A673 (cell line): ENCODE measurements at regions not wholly inside any gene's neighbourhood (a gene's known extent, or its start where the extent isn't known, plus 50 kb on each side); places are given as distances from the start of the nearest gene placed in this dataset.
A peak's percentile ranks its signal among the peaks of the same experiment; 100 is the strongest.

Experiments used
- BruUV-seq: library from RNA; stranded (reverse); fragments of 400-500 nt; replicated peaks from 2 replicates; lab custom pipeline; 2021; lab: Mats Ljungman, UMichigan
- CTCF ChIA-PET: fragments of 300-600 bp; sonication (Branson Sonifier 250); formaldehyde crosslinking; loops from one replicate; lab custom pipeline; 2022; ENCODE audit warnings: antibody characterized with exemption; lab: Charles Lee
- POLR2A ChIA-PET: fragments of 300-600 bp; sonication (Branson Sonifier 250); formaldehyde crosslinking; loops from one replicate; lab custom pipeline; 2022; ENCODE audit warnings: antibody characterized with exemption; ENCODE audit not compliant: low non-redundant PET; lab: Charles Lee
- DNase-seq: peaks from one replicate; pipeline ENCODE4 v3.0.0-alpha.2; 2015; ENCODE audit warnings: low spot score
- H3K27ac ChIP-seq: fragments of 200-600 bp; sonication (generic); 2 replicates; pipeline ENCODE4 v1.5.1; 2016; ENCODE audit warnings: mixed run types, low read depth, mild to moderate bottlenecking, mixed read lengths, antibody characterized with exemption, low read length; ENCODE audit not compliant: poor library complexity, severe bottlenecking
- H3K27me3 ChIP-seq: fragments of 200-600 bp; sonication (generic); replicated peaks from 2 replicates; pipeline ENCODE4 v1.6.1; 2017; ENCODE audit warnings: mixed run types, low read depth, mild to moderate bottlenecking, mixed read lengths, antibody characterized with exemption, low read length; ENCODE audit not compliant: insufficient read depth, poor library complexity
- H3K36me3 ChIP-seq: fragments of 200-600 bp; sonication (generic); 2 replicates; pipeline ENCODE4 v1.6.1; 2016; ENCODE audit warnings: mixed run types, mild to moderate bottlenecking, mixed read lengths, antibody characterized with exemption, low read length; ENCODE audit not compliant: insufficient read depth, poor library complexity, severe bottlenecking
- H3K4me1 ChIP-seq: fragments of 200-600 bp; sonication (generic); 2 replicates; pipeline ENCODE4 v1.6.1; 2017; ENCODE audit warnings: mixed run types, mild to moderate bottlenecking, mixed read lengths, antibody characterized with exemption, low read length; ENCODE audit not compliant: insufficient read depth, poor library complexity, severe bottlenecking
- H3K4me3 ChIP-seq: fragments of 200-600 bp; sonication (generic); 2 replicates; pipeline ENCODE4 v1.5.1; 2016; ENCODE audit warnings: low read depth, mixed run types, mild to moderate bottlenecking, mixed read lengths, low read length; ENCODE audit not compliant: poor library complexity, severe bottlenecking
- H3K9me3 ChIP-seq: fragments of 200-600 bp; sonication (generic); 2 replicates; pipeline ENCODE4 v1.6.1; 2016; ENCODE audit warnings: mixed run types, low read depth, mild to moderate bottlenecking, mixed read lengths, antibody characterized with exemption, low read length; ENCODE audit not compliant: poor library complexity, severe bottlenecking
- CTCF ChIP-seq: fragments of 300-800, 200-600 bp; sonication (generic); conservative IDR thresholded peaks from 2 replicates; pipeline ENCODE4 v1.5.1; 2017; ENCODE audit warnings: low read depth, mild to moderate bottlenecking, antibody characterized with exemption, low read length, moderate library complexity, mixed read lengths
- EZH2 ChIP-seq: fragments of 200-600 bp; sonication (generic); IDR thresholded peaks from 2 replicates; pipeline ENCODE4 v1.6.1; 2017; ENCODE audit warnings: borderline replicate concordance, low read depth, mild to moderate bottlenecking, mixed read lengths, antibody characterized with exemption, low read length; ENCODE audit not compliant: poor library complexity, severe bottlenecking
- intact Hi-C: fragments of 100-400 bp; cut with micrococcal nuclease; formaldehyde crosslinking; loops from one replicate; pipeline ENCODE4 v1.10.0; 2022; ENCODE audit not compliant: unreplicated experiment

- no peak overlapping the region for H3K4me3 ChIP-seq
- CTCF ChIA-PET, result no interaction called here
- BruUV-seq, result no TSS peak
- no peaks in the 10 kb centered on the region for H3K4me1 ChIP-seq
- no peaks in the 10 kb centered on the region for H3K36me3 ChIP-seq
- DNase-seq, result no peak
- intact Hi-C loops, result no loop called here
- peaks cover 7% of the 10 kb centered on the region for H3K27me3 ChIP-seq
- TF ChIP-seq CTCF (no peak), EZH2 (no peak)
- no peaks in the 10 kb centered on the region for H3K9me3 ChIP-seq
- POLR2A ChIA-PET, result no interaction called here
- no peak overlapping the region for H3K27ac ChIP-seq
Measured at GRCh38 chr13:94880463-94880862, 168.1 kb upstream of the SOX21 start.

GRCh38 chr13:94878602-94879165 lies 166.3 kb upstream of the SOX21 start:
- H3K27ac ChIP-seq, result no peak overlapping the region
- no peaks in the 10 kb centered on the region for H3K4me1 ChIP-seq
- ChIA-PET CTCF (no interaction called here), POLR2A (no interaction called here)
- H3K9me3 ChIP-seq, result no peaks in the 10 kb centered on the region
- H3K27me3 ChIP-seq, result peaks cover 7% of the 10 kb centered on the region
- intact Hi-C loops, result no loop called here
- no peak for DNase-seq
- no peak overlapping the region for H3K4me3 ChIP-seq
- no peaks in the 10 kb centered on the region for H3K36me3 ChIP-seq
- TF ChIP-seq CTCF, result no peak
- TF ChIP-seq EZH2, result no peak
- no TSS peak for BruUV-seq

GRCh38 chr13:94864474-94864873 lies 152.1 kb upstream of the SOX21 start:
- Histone ChIP-seq H3K4me1 (peaks cover 5% of the 10 kb centered on the region), H3K9me3 (no peaks in the 10 kb centered on the region), H3K27me3 (peaks cover 48% of the 10 kb centered on the region), H3K36me3 (no peaks in the 10 kb centered on the region), H3K27ac (no peak overlapping the region), H3K4me3 (no peak overlapping the region)
- ChIA-PET POLR2A (no interaction called here), CTCF (no interaction called here)
- TF ChIP-seq EZH2, result no peak
- no peak for TF ChIP-seq CTCF
- BruUV-seq, result no TSS peak
- intact Hi-C loops, result loop anchor here (2.0 kb wide), 1 partner anchor 52 kb away; no protein-coding TSS in a partner anchor
- peak; percentile 35 for DNase-seq
